ENCODE measurements at regions not wholly inside any gene's neighbourhood (a gene's known extent, or its start where the extent isn't known, plus 50 kb on each side); places are given as distances from the start of the nearest gene placed in this dataset.

DNA sequence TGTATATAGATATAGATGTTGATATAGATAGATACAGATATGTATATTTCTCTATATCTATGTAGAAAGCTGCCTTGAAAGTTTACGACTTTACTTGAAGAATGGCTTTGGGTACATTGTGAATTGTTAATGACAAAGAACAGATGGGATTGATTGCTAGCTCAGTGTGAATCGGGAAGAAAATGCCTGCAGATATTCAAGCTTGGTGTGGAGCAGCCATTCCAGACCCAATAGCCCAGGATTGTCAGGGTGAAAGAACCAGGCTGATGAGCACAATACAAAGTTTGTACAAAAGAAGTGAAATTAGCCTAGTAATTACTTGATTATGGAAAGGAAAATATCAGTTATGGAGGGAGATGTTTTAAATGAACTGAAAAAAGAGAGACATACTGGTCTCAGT lies 946.2 kb downstream of the STPG2 start:
- WGBS, result 79% methylated on average over 2 of the region's 2 CpGs
- Histone ChIP-seq H3K27me3 (ENCODE audit: control insufficient read depth in 4 of 4, insufficient read depth in 4 of 4, low read length in 3 of 4) (no peaks in the 10 kb centered on the region), H3K36me3 (ENCODE audit: control insufficient read depth in 4 of 4, insufficient read depth in 3 of 4, low read depth in 1 of 4, low read length in 3 of 4) (no peaks in the 10 kb centered on the region), H3K4me3 (ENCODE audit: low read depth in 1 of 3, low read length in 3 of 3) (no peak overlapping the region), H3K9me3 (ENCODE audit: control insufficient read depth in 4 of 4, low read length in 3 of 4) (no peaks in the 10 kb centered on the region), H3K9ac (ENCODE audit: low read depth in 1 of 2, low read length in 2 of 2) (no peak overlapping the region), H3K27ac (ENCODE audit: low read depth in 1 of 2, low read length in 2 of 2) (no peak overlapping the region), H3K4me1 (ENCODE audit: control insufficient read depth in 4 of 4, insufficient read depth in 4 of 4, low read length in 3 of 4) (peaks cover 0 to 1% (median 0%) of the 10 kb centered on the region in 4 donors)
- no peak for DNase-seq (ENCODE audit: low spot score)
- TF ChIP-seq, protein P1, sequence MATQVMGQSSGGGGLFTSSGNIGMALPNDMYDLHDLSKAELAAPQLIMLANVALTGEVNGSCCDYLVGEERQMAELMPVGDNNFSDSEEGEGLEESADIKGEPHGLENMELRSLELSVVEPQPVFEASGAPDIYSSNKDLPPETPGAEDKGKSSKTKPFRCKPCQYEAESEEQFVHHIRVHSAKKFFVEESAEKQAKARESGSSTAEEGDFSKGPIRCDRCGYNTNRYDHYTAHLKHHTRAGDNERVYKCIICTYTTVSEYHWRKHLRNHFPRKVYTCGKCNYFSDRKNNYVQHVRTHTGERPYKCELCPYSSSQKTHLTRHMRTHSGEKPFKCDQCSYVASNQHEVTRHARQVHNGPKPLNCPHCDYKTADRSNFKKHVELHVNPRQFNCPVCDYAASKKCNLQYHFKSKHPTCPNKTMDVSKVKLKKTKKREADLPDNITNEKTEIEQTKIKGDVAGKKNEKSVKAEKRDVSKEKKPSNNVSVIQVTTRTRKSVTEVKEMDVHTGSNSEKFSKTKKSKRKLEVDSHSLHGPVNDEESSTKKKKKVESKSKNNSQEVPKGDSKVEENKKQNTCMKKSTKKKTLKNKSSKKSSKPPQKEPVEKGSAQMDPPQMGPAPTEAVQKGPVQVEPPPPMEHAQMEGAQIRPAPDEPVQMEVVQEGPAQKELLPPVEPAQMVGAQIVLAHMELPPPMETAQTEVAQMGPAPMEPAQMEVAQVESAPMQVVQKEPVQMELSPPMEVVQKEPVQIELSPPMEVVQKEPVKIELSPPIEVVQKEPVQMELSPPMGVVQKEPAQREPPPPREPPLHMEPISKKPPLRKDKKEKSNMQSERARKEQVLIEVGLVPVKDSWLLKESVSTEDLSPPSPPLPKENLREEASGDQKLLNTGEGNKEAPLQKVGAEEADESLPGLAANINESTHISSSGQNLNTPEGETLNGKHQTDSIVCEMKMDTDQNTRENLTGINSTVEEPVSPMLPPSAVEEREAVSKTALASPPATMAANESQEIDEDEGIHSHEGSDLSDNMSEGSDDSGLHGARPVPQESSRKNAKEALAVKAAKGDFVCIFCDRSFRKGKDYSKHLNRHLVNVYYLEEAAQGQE (IDR thresholded peaks at IDR 0.05), result no peak
- TF ChIP-seq SP1 (IDR thresholded peaks at IDR 0.05) (no peak), YY1 (IDR thresholded peaks at IDR 0.05) (no peak), JUND (IDR thresholded peaks at IDR 0.05) (no peak), NR2F2 (IDR thresholded peaks at IDR 0.05) (no peak), TAF1 (conservative IDR thresholded peaks at IDR 0.05) (no peak), RAD21 (IDR thresholded peaks at IDR 0.05) (no peak)
- TF ChIP-seq, protein P2, sequence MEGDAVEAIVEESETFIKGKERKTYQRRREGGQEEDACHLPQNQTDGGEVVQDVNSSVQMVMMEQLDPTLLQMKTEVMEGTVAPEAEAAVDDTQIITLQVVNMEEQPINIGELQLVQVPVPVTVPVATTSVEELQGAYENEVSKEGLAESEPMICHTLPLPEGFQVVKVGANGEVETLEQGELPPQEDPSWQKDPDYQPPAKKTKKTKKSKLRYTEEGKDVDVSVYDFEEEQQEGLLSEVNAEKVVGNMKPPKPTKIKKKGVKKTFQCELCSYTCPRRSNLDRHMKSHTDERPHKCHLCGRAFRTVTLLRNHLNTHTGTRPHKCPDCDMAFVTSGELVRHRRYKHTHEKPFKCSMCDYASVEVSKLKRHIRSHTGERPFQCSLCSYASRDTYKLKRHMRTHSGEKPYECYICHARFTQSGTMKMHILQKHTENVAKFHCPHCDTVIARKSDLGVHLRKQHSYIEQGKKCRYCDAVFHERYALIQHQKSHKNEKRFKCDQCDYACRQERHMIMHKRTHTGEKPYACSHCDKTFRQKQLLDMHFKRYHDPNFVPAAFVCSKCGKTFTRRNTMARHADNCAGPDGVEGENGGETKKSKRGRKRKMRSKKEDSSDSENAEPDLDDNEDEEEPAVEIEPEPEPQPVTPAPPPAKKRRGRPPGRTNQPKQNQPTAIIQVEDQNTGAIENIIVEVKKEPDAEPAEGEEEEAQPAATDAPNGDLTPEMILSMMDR (IDR thresholded peaks at IDR 0.05; ENCODE audit: low read depth, low read length, missing input control), result no peak

DNA sequence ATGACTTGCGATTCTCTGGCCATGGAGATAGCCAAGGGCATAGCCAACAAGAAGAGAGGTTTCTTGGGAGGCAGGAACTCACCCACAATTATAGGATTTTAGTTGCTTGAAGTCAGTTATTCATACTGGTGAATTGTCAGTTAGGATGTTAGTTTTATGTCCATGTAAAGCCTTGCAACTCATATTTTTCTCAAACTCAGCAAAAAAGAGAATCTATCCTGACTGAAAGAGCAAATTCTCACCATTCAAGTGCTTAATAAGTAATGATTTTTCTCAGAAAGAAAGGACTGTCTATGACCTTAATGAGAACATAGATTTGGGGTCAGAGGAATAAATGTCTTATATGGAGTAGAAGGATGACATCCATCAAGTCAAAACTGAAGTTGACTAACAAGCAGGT lies 934.5 kb downstream of the STPG2 start:
- WGBS, result 45% methylated on average over 1 of the region's 1 CpG

DNA sequence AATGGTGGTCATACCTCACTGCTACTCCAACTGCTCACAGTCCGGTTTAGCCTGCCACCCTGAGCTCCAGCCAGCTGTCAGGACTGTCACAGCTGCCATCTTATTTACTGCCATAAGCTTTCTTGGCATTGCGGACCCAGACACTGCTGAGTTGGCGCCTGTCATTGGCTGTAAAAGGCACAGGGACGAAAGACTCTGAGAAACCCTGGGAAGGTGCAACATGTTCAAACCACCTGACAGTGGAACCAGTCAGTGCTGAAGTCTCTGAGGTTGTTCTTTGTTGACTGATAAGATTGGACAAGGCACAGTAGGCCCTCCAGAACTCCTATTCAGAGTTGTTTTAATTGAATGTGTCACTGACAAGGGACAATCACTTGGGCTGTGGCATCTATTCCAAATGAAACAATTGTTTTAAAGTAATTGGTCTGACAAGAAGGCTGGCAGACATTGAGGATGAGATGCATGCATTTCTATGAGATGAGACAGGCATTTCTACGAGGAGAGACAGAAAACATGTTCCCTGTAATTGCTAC lies 927.8 kb downstream of the STPG2 start:
- H3K27me3 ChIP-seq (ENCODE audit: control insufficient read depth in 4 of 4, insufficient read depth in 4 of 4, low read length in 3 of 4), result no peaks in the 10 kb centered on the region
- H3K36me3 ChIP-seq (ENCODE audit: control insufficient read depth in 4 of 4, insufficient read depth in 3 of 4, low read depth in 1 of 4, low read length in 3 of 4), result no peaks in the 10 kb centered on the region
- TF ChIP-seq SP1 (IDR thresholded peaks at IDR 0.05), result no peak
- no peak for TF ChIP-seq JUND (IDR thresholded peaks at IDR 0.05)
- no peak for TF ChIP-seq FOXA1 (IDR thresholded peaks at IDR 0.05)
- TF ChIP-seq HNF4A (conservative IDR thresholded peaks at IDR 0.05), result no peak
- TF ChIP-seq HNF4G (IDR thresholded peaks at IDR 0.05), result no peak
- TF ChIP-seq, protein P3, sequence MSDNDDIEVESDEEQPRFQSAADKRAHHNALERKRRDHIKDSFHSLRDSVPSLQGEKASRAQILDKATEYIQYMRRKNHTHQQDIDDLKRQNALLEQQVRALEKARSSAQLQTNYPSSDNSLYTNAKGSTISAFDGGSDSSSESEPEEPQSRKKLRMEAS (IDR thresholded peaks at IDR 0.05), result no peak
- WGBS, result 72% methylated on average over 5 of the region's 5 CpGs
- H3K9ac ChIP-seq (ENCODE audit: low read depth in 1 of 2, low read length in 2 of 2), result no peak overlapping the region
- no peak overlapping the region for H3K4me3 ChIP-seq (ENCODE audit: low read depth in 1 of 3, low read length in 3 of 3)
- H3K4me1 ChIP-seq (ENCODE audit: control insufficient read depth in 4 of 4, insufficient read depth in 4 of 4, low read length in 3 of 4), result no peaks in the 10 kb centered on the region
- H3K9me3 ChIP-seq (ENCODE audit: control insufficient read depth in 4 of 4, low read length in 3 of 4), result no peaks in the 10 kb centered on the region
- DNase-seq (ENCODE audit: low spot score), result no peak
- no peak overlapping the region for H3K27ac ChIP-seq (ENCODE audit: low read depth in 1 of 2, low read length in 2 of 2)

More for the DNA sequence above, 934.5 kb downstream of the STPG2 start:
- Histone ChIP-seq H3K27me3 (ENCODE audit: control insufficient read depth in 4 of 4, insufficient read depth in 4 of 4, low read length in 3 of 4) (no peaks in the 10 kb centered on the region), H3K4me1 (ENCODE audit: control insufficient read depth in 4 of 4, insufficient read depth in 4 of 4, low read length in 3 of 4) (no peaks in the 10 kb centered on the region), H3K9me3 (ENCODE audit: control insufficient read depth in 4 of 4, low read length in 3 of 4) (no peaks in the 10 kb centered on the region), H3K36me3 (ENCODE audit: control insufficient read depth in 4 of 4, insufficient read depth in 3 of 4, low read depth in 1 of 4, low read length in 3 of 4) (no peaks in the 10 kb centered on the region), H3K27ac (ENCODE audit: low read depth in 1 of 2, low read length in 2 of 2) (no peak overlapping the region), H3K4me3 (ENCODE audit: low read depth in 1 of 3, low read length in 3 of 3) (no peak overlapping the region), H3K9ac (ENCODE audit: low read depth in 1 of 2, low read length in 2 of 2) (no peak overlapping the region)
- no peak for DNase-seq (ENCODE audit: low spot score)
- TF ChIP-seq RAD21 (IDR thresholded peaks at IDR 0.05), result no peak
- no peak for TF ChIP-seq SP1 (IDR thresholded peaks at IDR 0.05)

Measured in liver (tissue), 8 donors.